H1 (cell line): ENCODE measurements at regions not wholly inside any gene's neighbourhood (a gene's known extent, or its start where the extent isn't known, plus 50 kb on each side); places are given as distances from the start of the nearest gene placed in this dataset.

Experiments
- SIRT6 ChIP-seq: IDR thresholded peaks from one replicate; pipeline ENCODE4 v1.7.1; 2012; ENCODE audit warnings: low read length, inconsistent platforms

DNA sequence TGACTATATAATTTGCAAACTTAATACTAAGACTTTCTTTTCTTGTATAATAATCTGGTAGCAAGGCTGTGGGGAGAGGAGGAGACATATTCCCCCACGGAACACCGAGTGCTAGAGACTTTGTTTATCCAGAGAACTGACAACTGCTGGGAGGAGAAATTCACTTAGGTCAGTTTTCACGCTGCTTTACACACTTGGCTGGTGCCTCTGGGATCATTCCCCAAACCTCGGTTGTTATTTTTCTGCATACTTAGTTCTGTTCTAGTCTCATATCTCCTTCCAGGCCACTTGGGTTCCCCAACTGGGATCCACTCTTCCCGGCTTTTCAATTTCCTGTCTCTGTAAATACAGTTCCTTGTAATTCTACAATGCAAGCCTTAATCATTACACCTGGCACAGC lies 238.2 kb upstream of the ADAMTS16 start (continued):
- no peak for TF ChIP-seq SIRT6
